ENCODE measurements at regions not wholly inside any gene's neighbourhood (a gene's known extent, or its start where the extent isn't known, plus 50 kb on each side); places are given as distances from the start of the nearest gene placed in this dataset.

GRCh38 chr3:176655404-176656094, 541.7 kb downstream of the TBL1XR1 start:
- TF ChIP-seq, protein P1, sequence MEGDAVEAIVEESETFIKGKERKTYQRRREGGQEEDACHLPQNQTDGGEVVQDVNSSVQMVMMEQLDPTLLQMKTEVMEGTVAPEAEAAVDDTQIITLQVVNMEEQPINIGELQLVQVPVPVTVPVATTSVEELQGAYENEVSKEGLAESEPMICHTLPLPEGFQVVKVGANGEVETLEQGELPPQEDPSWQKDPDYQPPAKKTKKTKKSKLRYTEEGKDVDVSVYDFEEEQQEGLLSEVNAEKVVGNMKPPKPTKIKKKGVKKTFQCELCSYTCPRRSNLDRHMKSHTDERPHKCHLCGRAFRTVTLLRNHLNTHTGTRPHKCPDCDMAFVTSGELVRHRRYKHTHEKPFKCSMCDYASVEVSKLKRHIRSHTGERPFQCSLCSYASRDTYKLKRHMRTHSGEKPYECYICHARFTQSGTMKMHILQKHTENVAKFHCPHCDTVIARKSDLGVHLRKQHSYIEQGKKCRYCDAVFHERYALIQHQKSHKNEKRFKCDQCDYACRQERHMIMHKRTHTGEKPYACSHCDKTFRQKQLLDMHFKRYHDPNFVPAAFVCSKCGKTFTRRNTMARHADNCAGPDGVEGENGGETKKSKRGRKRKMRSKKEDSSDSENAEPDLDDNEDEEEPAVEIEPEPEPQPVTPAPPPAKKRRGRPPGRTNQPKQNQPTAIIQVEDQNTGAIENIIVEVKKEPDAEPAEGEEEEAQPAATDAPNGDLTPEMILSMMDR (IDR thresholded peaks at IDR 0.05): no peak
- no peak for TF ChIP-seq POLR2A (IDR thresholded peaks at IDR 0.05)

Data from lower leg skin (tissue), 3 donors.